DLD1 (cell line): ENCODE measurements at regions not wholly inside any gene's neighbourhood (a gene's known extent, or its start where the extent isn't known, plus 50 kb on each side); places are given as distances from the start of the nearest gene placed in this dataset.
"Not testable (repeated sequence)": the region's sequence is repeated elsewhere in the genome, so short reads cannot be mapped to it uniquely, and the experiment has no call there.

Experiments
- in situ Hi-C: cut with HindIII; loops from 2 replicates; pipeline ENCODE4 v1.10.0; 2017; ENCODE audit warnings: low sequenced_read_pairs

DNA sequence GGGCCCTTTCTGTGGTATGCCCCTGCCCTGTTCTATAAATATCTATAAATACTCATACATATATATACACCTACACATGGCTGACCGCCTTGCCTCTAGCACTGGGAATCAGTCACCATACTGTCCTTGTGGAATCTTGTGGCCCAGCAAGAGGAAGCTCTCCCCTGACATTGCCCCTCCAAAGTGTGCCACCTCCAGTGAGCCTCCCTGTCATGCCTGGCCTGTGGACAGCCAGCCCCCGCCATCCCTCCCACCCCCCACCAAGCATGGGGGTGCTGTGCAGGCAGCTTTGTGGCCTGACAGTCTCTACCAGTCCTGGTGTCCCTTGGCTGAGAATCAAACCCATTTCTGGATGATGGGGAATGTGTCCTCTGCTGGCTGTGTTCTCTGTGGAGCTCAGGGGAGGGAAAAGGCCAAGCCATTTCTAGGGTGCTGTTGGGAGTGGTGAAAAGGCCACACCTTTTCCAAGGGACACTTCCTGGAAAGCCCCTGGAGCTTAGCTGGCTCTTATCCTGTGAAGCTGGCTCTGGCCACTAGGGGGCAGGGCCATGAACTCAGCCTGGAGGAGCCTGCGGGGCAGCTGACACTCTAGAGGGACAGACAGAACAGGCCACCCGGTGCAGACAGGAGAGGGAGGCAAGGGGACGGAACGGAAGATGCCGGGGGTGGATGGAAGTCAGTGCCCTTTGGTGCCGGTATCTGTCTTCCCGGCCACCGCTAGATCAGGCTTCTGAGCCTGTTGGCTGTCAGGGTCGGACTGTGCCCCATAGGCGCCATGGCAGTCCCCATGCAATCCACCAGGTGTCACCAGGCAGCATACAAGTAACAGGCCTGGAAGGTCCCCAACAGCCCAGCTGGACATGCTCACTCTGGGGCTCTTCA, 167.2 kb downstream of the TBC1D2B start:
- in situ Hi-C loops = not testable (repeated sequence)

- in situ Hi-C loops = no loop called here
Measured at GRCh38 chr15:77909182-77909940, 168.2 kb downstream of the TBC1D2B start.

- in situ Hi-C loops = not testable (repeated sequence)
Measured at GRCh38 chr15:77908752-77909111, 168.8 kb downstream of the TBC1D2B start.

GRCh38 chr15:77907824-77908751, 169.4 kb downstream of the TBC1D2B start:
- in situ Hi-C loops = no loop called here

GRCh38 chr15:77906062-77906990, 171.2 kb downstream of the TBC1D2B start:
- in situ Hi-C loops = not testable (repeated sequence)

- in situ Hi-C loops = no loop called here
Measured at GRCh38 chr15:77905301-77905920, 172.1 kb downstream of the TBC1D2B start.

DNA sequence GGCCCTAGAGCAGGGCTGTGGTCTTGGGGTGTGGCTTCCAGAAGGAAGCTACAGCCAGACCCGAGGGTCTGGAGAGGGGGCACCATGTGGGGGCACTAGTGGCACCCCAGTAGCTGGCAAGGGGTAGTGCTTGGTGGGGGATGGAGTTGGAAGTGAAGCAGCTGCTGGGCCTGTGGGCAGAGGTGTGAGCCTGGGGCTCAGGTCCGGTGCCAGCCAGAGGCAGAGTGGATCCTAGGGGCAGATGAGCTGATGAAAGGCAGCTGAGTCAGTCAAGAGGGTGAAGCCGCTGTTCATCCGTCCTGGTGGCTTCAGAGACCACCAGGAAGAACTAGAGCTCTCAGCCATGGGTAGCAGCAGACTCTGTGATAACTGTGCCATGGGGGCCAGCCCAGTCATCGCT, 172.6 kb downstream of the TBC1D2B start:
- in situ Hi-C loops = no loop called here

DNA sequence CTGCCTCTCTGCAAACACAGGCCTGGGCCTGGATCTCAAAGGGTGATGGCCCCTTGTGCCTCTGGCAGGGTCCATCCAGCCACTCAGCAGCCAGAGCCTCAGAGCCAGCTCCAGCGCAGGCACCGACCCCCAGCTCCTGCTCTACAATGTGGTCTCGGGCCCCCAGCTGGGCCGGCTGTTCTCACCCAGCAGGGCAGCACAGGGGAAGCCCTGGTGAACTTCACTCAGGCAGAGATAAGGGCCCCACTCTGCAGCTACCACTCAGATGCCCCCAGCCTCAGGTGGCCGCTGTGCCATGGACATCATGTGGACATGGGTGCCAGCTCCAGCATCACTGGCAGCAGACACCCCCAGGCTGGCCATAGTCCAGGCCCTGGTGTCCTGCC, 173.1 kb downstream of the TBC1D2B start:
- in situ Hi-C loops = no loop called here

GRCh38 chr15:77903761-77904435, 173.6 kb downstream of the TBC1D2B start:
- in situ Hi-C loops = not testable (repeated sequence)

DNA sequence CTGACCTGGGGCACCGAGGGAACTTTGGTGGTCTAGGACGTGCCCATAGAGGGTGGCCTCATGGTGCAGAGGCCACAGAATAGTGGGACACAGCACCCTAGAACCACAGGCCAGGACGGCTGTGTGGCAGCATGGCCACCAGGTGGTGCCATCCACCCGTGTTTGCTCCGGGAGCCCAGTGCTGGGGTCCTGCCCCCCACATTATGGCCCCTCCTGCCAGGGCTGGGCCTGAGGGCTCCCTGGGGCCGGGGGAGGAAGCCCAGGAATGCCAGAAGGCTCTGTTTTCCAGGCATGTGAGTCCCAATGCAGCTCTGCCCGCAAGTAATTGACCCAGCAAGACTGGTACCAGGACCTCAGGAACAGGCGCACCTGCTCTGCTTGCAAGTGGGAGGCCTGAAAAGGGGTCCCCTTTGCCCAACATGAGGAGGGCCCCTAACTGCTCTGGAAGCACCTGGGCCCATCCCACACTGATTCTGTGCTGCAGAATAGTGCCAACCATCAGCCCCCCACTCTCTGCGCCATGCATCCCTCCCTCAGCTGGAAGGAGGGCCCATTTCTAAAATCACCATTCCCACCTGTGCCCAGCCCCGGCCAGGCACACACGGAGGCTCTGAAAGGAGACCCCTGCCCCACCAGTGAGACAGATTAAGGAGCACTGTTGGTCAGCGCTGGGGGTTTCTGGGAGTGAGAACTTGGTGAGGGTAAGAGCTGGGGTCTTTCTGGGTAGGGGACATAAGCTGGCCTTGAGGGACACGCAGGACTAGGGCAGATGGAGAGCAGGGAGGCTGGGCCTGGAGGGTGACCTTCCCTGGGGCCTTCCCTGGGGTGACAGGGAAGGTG, 174.4 kb downstream of the TBC1D2B start:
- in situ Hi-C loops = not testable (repeated sequence)

DNA sequence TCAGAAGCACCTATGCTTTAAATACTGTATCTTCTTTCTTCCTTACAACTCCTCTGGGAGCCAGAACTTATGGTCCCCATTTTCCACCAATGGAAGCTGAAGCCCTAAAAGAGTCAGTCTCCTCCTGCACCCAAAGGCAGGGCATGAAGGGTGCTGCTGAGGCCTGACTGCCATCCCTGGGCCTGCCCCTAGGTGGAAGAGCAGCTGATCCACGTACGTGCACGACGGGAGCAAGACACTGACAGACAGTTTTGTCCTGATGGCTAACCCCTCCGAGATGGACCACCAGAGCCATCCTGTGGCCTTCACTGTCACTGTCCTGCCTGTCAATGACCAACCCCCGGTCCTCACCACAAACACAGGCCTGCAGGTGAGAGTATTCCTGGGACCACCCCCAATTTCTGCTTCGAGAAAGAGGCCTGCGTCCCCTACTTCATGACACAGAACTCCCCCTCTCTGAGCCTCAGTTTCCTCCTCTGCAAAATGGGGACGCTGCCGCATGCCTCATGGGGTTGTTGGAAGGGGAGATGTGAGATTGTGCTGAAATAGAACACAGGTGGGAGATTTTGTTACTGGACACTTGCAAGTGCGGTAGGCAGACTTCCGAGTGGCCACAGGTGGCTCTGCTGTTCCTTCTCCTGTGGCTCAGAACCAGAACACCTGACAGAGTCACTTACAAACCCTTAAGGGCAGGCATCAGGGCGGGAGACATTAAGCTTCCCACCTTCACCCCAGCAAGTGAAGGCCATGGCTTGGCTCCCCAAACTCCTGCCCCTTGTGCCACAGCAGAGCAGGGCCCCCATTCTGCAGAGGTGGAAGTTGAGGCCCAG, 175.4 kb downstream of the TBC1D2B start:
- in situ Hi-C loops = no loop called here

- in situ Hi-C loops = no loop called here
Measured at GRCh38 chr15:77901251-77901881, 176.1 kb downstream of the TBC1D2B start.

DNA sequence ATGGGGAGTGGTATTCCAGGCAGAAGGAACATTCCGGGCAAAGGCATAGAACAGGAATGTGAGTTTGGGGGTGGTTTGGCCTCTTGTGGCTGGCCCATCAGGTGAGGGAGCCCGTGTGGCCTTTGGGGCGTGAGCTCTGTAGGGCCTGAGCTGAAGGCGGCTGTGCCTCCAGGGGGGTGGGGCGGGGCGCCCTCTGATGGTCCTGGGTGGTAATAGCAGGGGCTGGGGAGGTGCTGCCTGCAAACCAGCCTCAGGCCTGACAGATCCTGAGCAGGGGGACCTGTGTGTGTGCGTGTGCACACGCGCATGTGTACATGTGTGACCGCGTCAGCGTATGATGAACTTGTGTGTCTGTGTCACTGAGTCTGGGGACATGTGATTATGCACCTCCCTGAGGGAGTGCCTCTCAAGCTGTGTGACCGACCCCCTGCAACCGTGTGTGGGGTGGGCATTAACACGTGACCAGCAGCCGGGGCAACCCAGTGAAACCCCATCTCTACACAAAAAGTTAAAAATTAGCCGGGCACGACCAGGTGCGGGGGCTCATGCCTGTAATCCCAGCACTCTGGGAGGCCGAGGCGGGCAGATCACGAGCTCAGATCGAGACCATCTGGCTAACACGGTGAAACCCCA, 177.1 kb downstream of the TBC1D2B start:
- in situ Hi-C loops = not testable (repeated sequence)

DNA sequence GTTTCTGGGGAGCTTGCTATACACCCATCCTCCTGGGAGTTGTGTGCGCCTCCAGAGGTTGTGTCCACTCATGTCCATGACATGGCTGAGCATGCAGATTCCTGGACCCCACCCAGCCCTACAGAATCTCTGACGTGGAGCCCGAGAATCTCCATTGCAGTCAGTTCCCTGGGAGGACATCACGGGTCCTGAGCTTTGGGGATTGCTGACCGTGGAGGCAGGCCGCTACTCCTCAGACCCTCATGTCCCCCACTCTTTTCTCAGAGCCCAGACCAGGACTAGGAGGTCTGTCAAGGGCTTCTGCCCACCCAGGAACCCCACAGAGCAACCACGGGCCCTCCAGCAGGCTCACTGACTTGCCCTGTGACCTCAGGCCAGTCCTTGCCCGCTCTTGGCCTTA, 177.7 kb downstream of the TBC1D2B start:
- in situ Hi-C loops = not testable (repeated sequence)

DNA sequence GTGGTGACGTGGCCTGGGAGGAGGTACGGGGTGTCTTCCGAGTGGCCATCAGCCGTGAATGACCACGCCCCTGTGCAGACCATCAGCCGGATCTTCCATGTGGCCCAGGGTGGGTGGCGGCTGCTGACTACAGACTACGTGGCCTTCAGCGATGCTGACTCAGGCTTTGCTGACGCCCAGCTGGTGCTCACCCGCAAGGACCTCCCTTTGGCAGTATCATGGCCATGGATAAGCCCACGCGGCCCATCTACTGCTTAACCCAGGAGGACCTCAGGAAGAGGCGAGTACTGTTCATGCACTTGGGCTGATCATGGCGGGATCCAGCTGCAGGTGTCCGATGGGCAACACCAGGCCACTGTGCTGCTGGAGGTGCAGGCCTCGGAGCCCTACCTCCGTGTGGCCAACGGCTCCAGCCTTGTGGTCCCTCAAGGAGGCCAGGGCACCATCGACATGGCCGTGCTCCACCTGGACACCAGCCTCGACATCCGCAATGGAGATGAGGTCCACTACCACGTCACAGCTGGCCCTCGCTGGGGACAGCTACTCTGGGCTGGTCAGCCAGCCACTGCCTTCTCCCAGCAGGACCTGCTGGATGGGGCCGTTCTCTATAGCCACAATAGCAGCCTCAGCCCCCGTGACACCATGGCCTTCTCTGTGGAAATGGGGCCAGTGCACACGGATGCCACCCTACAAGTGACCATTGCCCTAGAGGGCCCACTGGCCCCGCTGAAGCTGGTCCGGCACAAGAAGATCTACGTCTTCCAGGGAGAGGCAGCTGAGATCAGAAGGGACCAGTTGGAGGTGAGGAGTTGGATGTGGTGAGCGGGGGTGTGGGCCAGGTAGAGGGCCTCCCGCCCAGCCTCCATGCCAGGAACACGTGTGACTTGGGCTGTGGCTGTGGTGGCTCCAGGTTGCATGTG, 178.4 kb downstream of the TBC1D2B start:
- in situ Hi-C loops = no loop called here
